K562 (cell line): ENCODE measurements at regions not wholly inside any gene's neighbourhood (a gene's known extent, or its start where the extent isn't known, plus 50 kb on each side); places are given as distances from the start of the nearest gene placed in this dataset.

Experiments used
- ATAC-seq: fragments of 200-7000 bp; cut with Tn5 transposase; 3 replicates; pipeline ENCODE4 v1.9.1; 2020; ENCODE audit warnings: moderate library complexity
- BruUV-seq: library from RNA; stranded (reverse); fragments of 400-500 nt; replicated peaks from 2 replicates; lab custom pipeline; 2021; lab: Mats Ljungman, UMichigan
- CTCF ChIA-PET: fragments of 300-600 bp; formaldehyde crosslinking; extraction: SDS; loops from one replicate; lab custom pipeline; 2021; ENCODE audit warnings: low intra/inter-chr PET ratio; lab: Yijun Ruan, JAX
- POLR2A ChIA-PET: fragments of 300-600, 350-650 bp; sonication (Branson Sonifier 250); formaldehyde crosslinking; extraction: SDS; loops from one replicate; lab custom pipeline; 2021; ENCODE audit warnings: antibody characterized with exemption, inconsistent platforms; lab: Yijun Ruan, JAX
- DNase-seq, 4 experiments: peaks; one replicate each; pipeline versions ENCODE4 v3.0.0 to v3.0.0-alpha.2; 2011 to 2018; ENCODE audit warnings: low spot score in 3 of 4, mixed read lengths in 3 of 4; ENCODE audit errors: extremely low read depth in 1 of 4
- FAIRE-seq: peaks from 2 replicates; lab custom pipeline; 2011; peaks lifted over from hg19 to GRCh38; lab: Jason Lieb, UNC
- H2AFZ ChIP-seq: 2 replicates; pipeline ENCODE4 v1.6.0; 2011; ENCODE audit warnings: low read depth, low read length, control low read depth, inconsistent platforms
- H3K27ac ChIP-seq: fragments of 200-600 bp; 3 replicates; pipeline ENCODE4 v1.8.0; 2011; ENCODE audit warnings: low read depth, mild to moderate bottlenecking, control low read depth, inconsistent platforms, low read length, moderate library complexity, mixed read lengths; ENCODE audit errors: extremely low read depth
- H3K27me3 ChIP-seq, 2 experiments: fragments of 300-600 bp in 1 of 2; 2 replicates in 1 of 2; 3 replicates in 1 of 2; pipeline versions ENCODE4 v1.6.0 to v1.8.0; 2011; ENCODE audit warnings: inconsistent platforms in 2 of 2, low read length in 2 of 2, mild to moderate bottlenecking in 1 of 2, mixed read lengths in 1 of 2, moderate library complexity in 1 of 2; ENCODE audit not compliant: control insufficient read depth in 2 of 2, insufficient read depth in 2 of 2
- H3K36me3 ChIP-seq: fragments of 300-600 bp; 3 replicates; pipeline ENCODE4 v1.8.0; 2011; ENCODE audit warnings: mild to moderate bottlenecking, low read length, inconsistent platforms; ENCODE audit not compliant: control insufficient read depth, insufficient read depth
- H3K4me1 ChIP-seq, 2 experiments: fragments of 200-600 bp in 1 of 2; replicated peaks in 1 of 2; 2 replicates in 1 of 2; 3 replicates in 1 of 2; pipeline versions ENCODE4 v1.5.1 to v1.8.0; 2011; ENCODE audit warnings: inconsistent platforms in 2 of 2, low read length in 2 of 2, mild to moderate bottlenecking in 1 of 2, mixed read lengths in 1 of 2, moderate library complexity in 1 of 2; ENCODE audit not compliant: control insufficient read depth in 2 of 2, insufficient read depth in 2 of 2
- H3K4me2 ChIP-seq: 2 replicates; pipeline ENCODE4 v1.6.1; 2011; ENCODE audit warnings: low read length, control low read depth, inconsistent platforms, mixed read lengths; ENCODE audit not compliant: insufficient read depth
- H3K4me3 ChIP-seq: fragments of 200-600 bp; sonication (generic), shearing (Covaris generic); 2 replicates; pipeline ENCODE4 v1.5.1; 2016; ENCODE audit warnings: control low read depth, inconsistent platforms
- H3K79me2 ChIP-seq: fragments of 200-600 bp; 3 replicates; pipeline ENCODE4 v1.8.0; 2011; ENCODE audit warnings: low read length, inconsistent platforms; ENCODE audit not compliant: control insufficient read depth, insufficient read depth
- H3K9ac ChIP-seq, 2 experiments: 2 replicates each; pipeline versions ENCODE4 v1.6.0 to v1.6.1; 2011; ENCODE audit warnings: low read depth in 2 of 2, low read length in 2 of 2, control low read depth in 1 of 2, inconsistent platforms in 1 of 2, mild to moderate bottlenecking in 1 of 2, mixed read lengths in 1 of 2; ENCODE audit not compliant: insufficient read depth in 1 of 2
- H3K9me1 ChIP-seq: one replicate; pipeline ENCODE4 v1.6.0; 2011; ENCODE audit warnings: inconsistent platforms, mild to moderate bottlenecking, low read length, moderate library complexity; ENCODE audit not compliant: control insufficient read depth, insufficient read depth
- H3K9me3 ChIP-seq: replicated peaks from 2 replicates; pipeline ENCODE4 v1.5.1; 2011; ENCODE audit warnings: low read depth, low read length, inconsistent platforms; ENCODE audit not compliant: control insufficient read depth, insufficient read depth
- H4K20me1 ChIP-seq: replicated peaks from 2 replicates; pipeline ENCODE4 v1.6.1; 2011; ENCODE audit warnings: low read length, inconsistent platforms, mixed read lengths; ENCODE audit not compliant: control insufficient read depth, insufficient read depth
- BRD4 ChIP-seq: fragments of 200-600 bp; sonication (generic); IDR thresholded peaks from 2 replicates; pipeline ENCODE4 v1.6.1; 2017; ENCODE audit warnings: inconsistent platforms
- CBX8 ChIP-seq: fragments of 200-600 bp; sonication (generic); IDR thresholded peaks from 2 replicates; pipeline ENCODE4 v1.6.1; 2012; ENCODE audit warnings: borderline replicate concordance, mixed run types, low read depth, mild to moderate bottlenecking, moderate library complexity, mixed read lengths, low read length, control low read depth, inconsistent platforms; ENCODE audit not compliant: poor library complexity, severe bottlenecking; ENCODE audit errors: extremely low read depth
- CHCHD3 ChIP-seq: fragments of 250-450 bp; sonication (Bioruptor Pico); IDR thresholded peaks from 2 replicates; pipeline ENCODE4 v2.1.2; 2022; ENCODE audit warnings: mild to moderate bottlenecking
- EP300 ChIP-seq: IDR thresholded peaks from 2 replicates; pipeline ENCODE4 v1.6.1; 2012; ENCODE audit warnings: low read length, improper control_type of control experiment
- FOXK2 ChIP-seq, 2 experiments: fragments of 450-650 bp; IDR thresholded peaks in 1 of 2; conservative IDR thresholded peaks in 1 of 2; 2 replicates each; pipeline ENCODE4 v1.6.1; 2016; ENCODE audit warnings: low read depth in 2 of 2, mild to moderate bottlenecking in 1 of 2
- HSF4 ChIP-seq: fragments of 250-450 bp; sonication (Bioruptor Pico); IDR thresholded peaks from 2 replicates; pipeline ENCODE4 v2.1.2; 2022; ENCODE audit warnings: mild to moderate bottlenecking, moderate library complexity, borderline replicate concordance
- JUNB ChIP-seq: fragments of 450-650 bp; formaldehyde crosslinking; conservative IDR thresholded peaks from 2 replicates; pipeline ENCODE4 v1.4.0; 2020; ENCODE audit warnings: mild to moderate bottlenecking
- NFE2L1 ChIP-seq: fragments of 450-650 bp; IDR thresholded peaks from 2 replicates; pipeline ENCODE4 v1.6.1; 2016; ENCODE audit warnings: missing genetic modification characterization, low read depth, mild to moderate bottlenecking, missing compliant biosample characterization, moderate library complexity, borderline replicate concordance
- PURB ChIP-seq: sonication (generic); formaldehyde crosslinking; IDR thresholded peaks from 2 replicates; pipeline ENCODE4 v1.9.0; 2021; ENCODE audit warnings: low read depth, mild to moderate bottlenecking, missing genetic modification reagents
- SNRNP70 ChIP-seq: fragments of 200-400 bp; formaldehyde crosslinking; optimal IDR thresholded peaks from 2 replicates; pipeline ENCODE3; 2017; ENCODE audit warnings: low read depth, low read length
- SP1 ChIP-seq: sonication (generic); formaldehyde crosslinking; IDR thresholded peaks from 2 replicates; pipeline ENCODE4 v1.8.1; 2022; ENCODE audit warnings: mild to moderate bottlenecking, missing genetic modification reagents
- SRSF1 ChIP-seq: fragments of 200-400 bp; formaldehyde crosslinking; IDR thresholded peaks from 2 replicates; pipeline ENCODE4 v1.6.1; 2017; ENCODE audit warnings: mild to moderate bottlenecking, low read depth, low read length, moderate library complexity
- ZNF146 ChIP-seq: IDR thresholded peaks from one replicate; pipeline ENCODE4 v1.6.1; 2018; ENCODE audit warnings: missing compliant biosample characterization; ENCODE audit not compliant: unreplicated experiment
- ZNF384 ChIP-seq: IDR thresholded peaks from 2 replicates; pipeline ENCODE4 v1.6.1; 2012; ENCODE audit warnings: low read depth, low read length, improper control_type of control experiment
- ZNF668 ChIP-seq: fragments of 250-450 bp; sonication (Bioruptor Pico); IDR thresholded peaks from 2 replicates; pipeline ENCODE4 v1.8.0; 2022; ENCODE audit warnings: mild to moderate bottlenecking, inconsistent platforms
- WGBS: fragments of 100-300 bp; shearing (Covaris generic); methylation state at CpG from one replicate; pipeline ENCODE4 v1.1.6; 2016; ENCODE audit warnings: low coverage, mixed read lengths; ENCODE audit not compliant: insufficient coverage; ENCODE audit errors: missing lambda C conversion rate; 5-methylcytosine and 5-hydroxymethylcytosine counted together
- in situ Hi-C: fragments of 300-500 bp; cut with MboI; formaldehyde crosslinking; loops from 4 replicates; pipeline ENCODE4 v1.15.0; 2018; ENCODE audit warnings: inconsistent platforms, mixed read lengths
- intact Hi-C: fragments of 100-400 bp; cut with micrococcal nuclease; formaldehyde crosslinking; loops from 2 replicates; pipeline ENCODE4 v1.14.2; 2022
- TF ChIP-seq, protein P1 (sequence below): sonication (generic); formaldehyde crosslinking; IDR thresholded peaks from 2 replicates; pipeline ENCODE4 v1.8.0; 2022; ENCODE audit warnings: missing genetic modification reagents, mild to moderate bottlenecking, moderate library complexity, borderline replicate concordance
- TF ChIP-seq, protein P2 (sequence below): IDR thresholded peaks from 3 replicates; pipeline ENCODE4 v1.6.1; 2011; ENCODE audit warnings: borderline replicate concordance, mild to moderate bottlenecking; ENCODE audit not compliant: insufficient read length, insufficient read depth
- TF ChIP-seq, protein P3 (sequence below): fragments of 250-450 bp; sonication (Bioruptor Pico); IDR thresholded peaks from 2 replicates; pipeline ENCODE4 v1.5.0; 2022; ENCODE audit warnings: mild to moderate bottlenecking
- TF ChIP-seq, protein P4 (sequence below): IDR thresholded peaks from 2 replicates; pipeline ENCODE4 v1.6.1; 2011; ENCODE audit not compliant: insufficient read length; ENCODE audit errors: extremely low read depth

DNA sequence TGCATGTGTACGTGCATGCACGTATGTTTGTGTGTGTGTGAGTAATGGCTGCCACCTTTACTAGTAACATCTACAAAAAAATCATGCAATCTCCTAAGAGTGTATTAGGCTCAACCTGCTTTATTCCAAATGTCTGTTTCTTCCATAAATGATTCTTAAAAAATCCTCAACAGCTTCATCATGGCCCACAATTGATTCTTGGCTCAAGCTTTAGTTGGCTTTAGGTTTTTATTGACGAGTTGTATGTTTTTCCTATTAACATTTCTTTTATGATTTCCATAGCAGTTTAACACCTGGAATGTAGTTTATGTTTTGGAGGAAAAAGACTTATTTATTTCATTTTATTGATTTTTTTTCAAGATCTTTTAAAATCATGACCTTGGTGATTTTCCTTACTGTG is 121.9 kb upstream of the RAB18 start:
- TF ChIP-seq ZNF146 (CRISPR knock-in tag) (no peak), ZNF384 (no peak), ZNF668 (CRISPR knock-in tag) (no peak), SNRNP70 (no peak), SRSF1 (no peak), EP300 (no peak), HSF4 (no peak), PURB (CRISPR knock-in tag) (no peak), JUNB (CRISPR knock-in tag) (no peak), NFE2L1 (no peak), BRD4 (no peak), FOXK2 (conservative IDR thresholded peaks at IDR 0.05 in 1 of 2, IDR thresholded peaks at IDR 0.05 in 1 of 2; ENCODE audit: low read depth in 2 of 2) (no peak), SP1 (CRISPR knock-in tag) (no peak), CBX8 (no peak), CHCHD3 (CRISPR knock-in tag) (no peak)
- TF ChIP-seq, protein P1, sequence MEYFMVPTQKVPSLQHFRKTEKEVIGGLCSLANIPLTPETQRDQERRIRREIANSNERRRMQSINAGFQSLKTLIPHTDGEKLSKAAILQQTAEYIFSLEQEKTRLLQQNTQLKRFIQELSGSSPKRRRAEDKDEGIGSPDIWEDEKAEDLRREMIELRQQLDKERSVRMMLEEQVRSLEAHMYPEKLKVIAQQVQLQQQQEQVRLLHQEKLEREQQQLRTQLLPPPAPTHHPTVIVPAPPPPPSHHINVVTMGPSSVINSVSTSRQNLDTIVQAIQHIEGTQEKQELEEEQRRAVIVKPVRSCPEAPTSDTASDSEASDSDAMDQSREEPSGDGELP (CRISPR knock-in tag) = no peak
- TF ChIP-seq, protein P2, sequence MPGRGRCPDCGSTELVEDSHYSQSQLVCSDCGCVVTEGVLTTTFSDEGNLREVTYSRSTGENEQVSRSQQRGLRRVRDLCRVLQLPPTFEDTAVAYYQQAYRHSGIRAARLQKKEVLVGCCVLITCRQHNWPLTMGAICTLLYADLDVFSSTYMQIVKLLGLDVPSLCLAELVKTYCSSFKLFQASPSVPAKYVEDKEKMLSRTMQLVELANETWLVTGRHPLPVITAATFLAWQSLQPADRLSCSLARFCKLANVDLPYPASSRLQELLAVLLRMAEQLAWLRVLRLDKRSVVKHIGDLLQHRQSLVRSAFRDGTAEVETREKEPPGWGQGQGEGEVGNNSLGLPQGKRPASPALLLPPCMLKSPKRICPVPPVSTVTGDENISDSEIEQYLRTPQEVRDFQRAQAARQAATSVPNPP = no peak
- TF ChIP-seq, protein P3, sequence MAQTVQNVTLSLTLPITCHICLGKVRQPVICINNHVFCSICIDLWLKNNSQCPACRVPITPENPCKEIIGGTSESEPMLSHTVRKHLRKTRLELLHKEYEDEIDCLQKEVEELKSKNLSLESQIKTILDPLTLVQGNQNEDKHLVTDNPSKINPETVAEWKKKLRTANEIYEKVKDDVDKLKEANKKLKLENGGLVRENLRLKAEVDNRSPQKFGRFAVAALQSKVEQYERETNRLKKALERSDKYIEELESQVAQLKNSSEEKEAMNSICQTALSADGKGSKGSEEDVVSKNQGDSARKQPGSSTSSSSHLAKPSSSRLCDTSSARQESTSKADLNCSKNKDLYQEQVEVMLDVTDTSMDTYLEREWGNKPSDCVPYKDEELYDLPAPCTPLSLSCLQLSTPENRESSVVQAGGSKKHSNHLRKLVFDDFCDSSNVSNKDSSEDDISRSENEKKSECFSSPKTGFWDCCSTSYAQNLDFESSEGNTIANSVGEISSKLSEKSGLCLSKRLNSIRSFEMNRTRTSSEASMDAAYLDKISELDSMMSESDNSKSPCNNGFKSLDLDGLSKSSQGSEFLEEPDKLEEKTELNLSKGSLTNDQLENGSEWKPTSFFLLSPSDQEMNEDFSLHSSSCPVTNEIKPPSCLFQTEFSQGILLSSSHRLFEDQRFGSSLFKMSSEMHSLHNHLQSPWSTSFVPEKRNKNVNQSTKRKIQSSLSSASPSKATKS (CRISPR knock-in tag) = no peak
- TF ChIP-seq, protein P4, sequence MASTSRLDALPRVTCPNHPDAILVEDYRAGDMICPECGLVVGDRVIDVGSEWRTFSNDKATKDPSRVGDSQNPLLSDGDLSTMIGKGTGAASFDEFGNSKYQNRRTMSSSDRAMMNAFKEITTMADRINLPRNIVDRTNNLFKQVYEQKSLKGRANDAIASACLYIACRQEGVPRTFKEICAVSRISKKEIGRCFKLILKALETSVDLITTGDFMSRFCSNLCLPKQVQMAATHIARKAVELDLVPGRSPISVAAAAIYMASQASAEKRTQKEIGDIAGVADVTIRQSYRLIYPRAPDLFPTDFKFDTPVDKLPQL = no peak
- no peaks in the 10 kb centered on the region for H3K79me2 ChIP-seq
- H3K4me2 ChIP-seq = no peak overlapping the region
- no peak overlapping the region for H3K4me3 ChIP-seq
- 15% methylated on average over 3 of the region's 3 CpGs for WGBS
- H3K36me3 ChIP-seq = no peaks in the 10 kb centered on the region
- no peak overlapping the region for H2AFZ ChIP-seq
- ATAC-seq (no peak), FAIRE-seq (no peak), DNase-seq (no peak)
- H3K27ac ChIP-seq = no peak overlapping the region
- H3K9ac ChIP-seq = no peak overlapping the region
- BruUV-seq = no TSS peak
- no peaks in the 10 kb centered on the region for H3K9me3 ChIP-seq
- CTCF ChIA-PET = no interaction called here
- intact Hi-C loops (no loop called here), in situ Hi-C loops (no loop called here)
- no peaks in the 10 kb centered on the region for H3K4me1 ChIP-seq
- POLR2A ChIA-PET = no interaction called here
- H4K20me1 ChIP-seq = no peaks in the 10 kb centered on the region
- no peaks in the 10 kb centered on the region for H3K9me1 ChIP-seq
- H3K27me3 ChIP-seq = no peaks in the 10 kb centered on the region; a peak in 1 of 5 replicates
